Activated T-helper 17 cell treated with anti-CD3 and anti-CD28 coated beads, Interleukin-2, amount 50 U/mL, for 72 hours (primary cell): ENCODE measurements at regions not wholly inside any gene's neighbourhood (a gene's known extent, or its start where the extent isn't known, plus 50 kb on each side); places are given as distances from the start of the nearest gene placed in this dataset.

Experiments
- ATAC-seq: fragments of 150-1000 bp; cut with Tn5 transposase; replicated peaks from 2 replicates; pipeline ENCODE4 v1.10.0; 2021; ENCODE audit warnings: mild to moderate bottlenecking, moderate library complexity
- H3K27ac Mint-ChIP-seq: one replicate; pipeline ENCODE4 v1.8.0; 2022; ENCODE audit warnings: mixed read lengths
- H3K27me3 Mint-ChIP-seq: one replicate; pipeline ENCODE4 v1.8.0; 2022; ENCODE audit warnings: mixed read lengths
- H3K36me3 Mint-ChIP-seq: one replicate; pipeline ENCODE4 v1.8.0; 2022; ENCODE audit warnings: low read depth, mild to moderate bottlenecking, mixed read lengths
- H3K4me1 Mint-ChIP-seq: one replicate; pipeline ENCODE4 v1.8.0; 2022; ENCODE audit warnings: mixed read lengths
- H3K4me3 Mint-ChIP-seq: one replicate; pipeline ENCODE4 v1.8.0; 2022; ENCODE audit warnings: mild to moderate bottlenecking, mixed read lengths
- H3K9me3 Mint-ChIP-seq: one replicate; pipeline ENCODE4 v1.8.0; 2022; ENCODE audit warnings: mixed read lengths

DNA sequence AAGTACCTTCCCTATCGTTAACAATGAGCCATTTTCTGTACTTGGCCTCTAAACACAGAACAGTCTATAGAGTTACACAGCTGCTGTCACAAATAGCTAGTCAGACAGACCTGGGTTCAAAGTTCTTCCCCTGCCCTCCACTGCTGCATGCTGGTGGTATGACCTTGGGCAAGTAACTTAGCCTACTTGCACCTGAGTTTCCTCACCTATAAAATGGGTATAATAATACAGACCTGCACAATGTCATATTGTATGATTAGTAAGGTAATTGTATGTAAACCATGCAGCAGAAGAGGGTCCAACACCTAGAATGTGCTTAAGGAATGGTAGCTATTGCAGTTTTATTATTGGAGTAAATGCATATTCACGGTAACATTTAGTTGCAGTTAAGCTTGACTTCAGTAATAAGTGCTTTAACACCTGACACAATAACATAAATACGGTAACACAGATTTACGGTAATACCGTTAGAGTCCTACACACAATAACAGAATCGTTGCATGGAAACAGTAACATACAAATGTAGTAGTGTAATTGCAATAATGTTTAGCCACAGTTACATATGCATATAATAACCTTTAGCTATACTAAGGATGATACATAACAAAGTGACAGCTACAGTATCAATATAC, 193.3 kb upstream of the CSF3R start:
- no peak overlapping the region for H3K4me3 Mint-ChIP-seq
- H3K9me3 Mint-ChIP-seq = no peaks in the 10 kb centered on the region
- peaks cover 22% of the 10 kb centered on the region for H3K27me3 Mint-ChIP-seq
- ATAC-seq = no peak
- no peaks in the 10 kb centered on the region for H3K4me1 Mint-ChIP-seq
- H3K27ac Mint-ChIP-seq = no peak overlapping the region
- H3K36me3 Mint-ChIP-seq = no peaks in the 10 kb centered on the region

DNA sequence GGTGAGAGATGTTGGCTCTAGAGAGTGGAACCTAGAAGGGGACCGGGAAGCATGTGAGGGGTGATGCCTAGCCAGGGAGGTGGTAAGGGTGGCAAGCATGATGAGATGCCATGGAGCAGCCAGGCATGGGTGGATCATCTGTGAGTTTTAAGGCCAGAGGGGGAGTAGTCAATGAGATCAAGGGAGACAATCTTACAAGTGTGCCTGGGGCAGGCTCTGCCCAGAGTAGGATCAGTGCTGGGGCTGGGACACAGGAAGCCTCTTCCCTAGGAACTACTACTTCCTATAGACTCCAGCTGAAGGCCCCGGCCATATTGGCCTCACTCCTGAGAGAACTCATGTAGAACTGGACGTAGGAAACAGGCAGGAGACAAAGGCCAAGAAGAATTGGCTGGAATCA, 192.4 kb upstream of the CSF3R start:
- H3K4me1 Mint-ChIP-seq = no peaks in the 10 kb centered on the region
- peaks cover 26% of the 10 kb centered on the region for H3K27me3 Mint-ChIP-seq
- no peaks in the 10 kb centered on the region for H3K9me3 Mint-ChIP-seq
- ATAC-seq = no peak
- no peak overlapping the region for H3K27ac Mint-ChIP-seq
- H3K36me3 Mint-ChIP-seq = no peaks in the 10 kb centered on the region
- no peak overlapping the region for H3K4me3 Mint-ChIP-seq

DNA sequence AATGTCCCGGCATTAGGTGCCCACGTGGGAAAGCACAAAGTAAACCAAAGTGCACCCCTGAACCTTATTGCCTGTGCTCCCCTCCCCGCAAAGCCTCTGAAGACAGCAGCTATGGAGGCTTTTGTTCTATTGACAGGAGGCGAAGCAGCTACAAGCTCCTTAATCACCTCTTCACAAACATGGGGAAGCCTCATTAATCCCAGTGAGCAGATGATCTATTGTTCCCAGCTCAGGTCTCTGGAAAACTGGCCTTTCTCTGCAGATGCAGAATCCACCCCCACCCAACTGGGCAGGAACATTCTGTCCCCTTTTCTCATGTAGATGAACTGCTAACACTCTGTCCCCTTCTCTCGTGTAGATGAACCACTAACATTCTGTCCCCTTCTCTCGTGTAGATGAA, 190.5 kb upstream of the CSF3R start:
- H3K27me3 Mint-ChIP-seq = peaks cover 25% of the 10 kb centered on the region
- no peak overlapping the region for H3K4me3 Mint-ChIP-seq
- no peaks in the 10 kb centered on the region for H3K36me3 Mint-ChIP-seq
- ATAC-seq = no peak
- H3K27ac Mint-ChIP-seq = no peak overlapping the region
- no peaks in the 10 kb centered on the region for H3K9me3 Mint-ChIP-seq
- no peaks in the 10 kb centered on the region for H3K4me1 Mint-ChIP-seq

DNA sequence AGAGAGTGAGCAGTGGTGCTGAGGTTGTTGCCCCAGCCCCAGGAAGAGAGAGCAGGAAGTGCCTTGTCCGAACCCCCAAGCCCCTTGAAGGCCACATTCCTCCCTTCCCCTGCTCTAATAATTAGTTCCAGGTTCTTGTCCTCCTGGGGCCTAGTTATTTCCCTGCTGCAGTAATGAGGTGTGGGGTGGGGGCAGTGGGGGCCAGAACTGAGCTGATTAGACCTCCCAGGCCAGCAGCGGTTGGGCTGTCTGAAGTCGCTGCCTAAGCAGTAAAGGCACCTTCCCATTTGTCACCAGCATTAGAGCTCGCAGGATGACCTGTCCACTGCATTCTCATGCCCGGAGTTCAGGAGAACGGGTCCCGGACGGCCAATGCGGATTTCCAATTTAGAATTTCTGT, 186.5 kb upstream of the CSF3R start:
- H3K9me3 Mint-ChIP-seq = no peaks in the 10 kb centered on the region
- H3K4me3 Mint-ChIP-seq = no peak overlapping the region
- H3K27ac Mint-ChIP-seq = no peak overlapping the region
- no peaks in the 10 kb centered on the region for H3K4me1 Mint-ChIP-seq
- peaks cover 33% of the 10 kb centered on the region for H3K27me3 Mint-ChIP-seq
- no peaks in the 10 kb centered on the region for H3K36me3 Mint-ChIP-seq
- ATAC-seq = no peak

DNA sequence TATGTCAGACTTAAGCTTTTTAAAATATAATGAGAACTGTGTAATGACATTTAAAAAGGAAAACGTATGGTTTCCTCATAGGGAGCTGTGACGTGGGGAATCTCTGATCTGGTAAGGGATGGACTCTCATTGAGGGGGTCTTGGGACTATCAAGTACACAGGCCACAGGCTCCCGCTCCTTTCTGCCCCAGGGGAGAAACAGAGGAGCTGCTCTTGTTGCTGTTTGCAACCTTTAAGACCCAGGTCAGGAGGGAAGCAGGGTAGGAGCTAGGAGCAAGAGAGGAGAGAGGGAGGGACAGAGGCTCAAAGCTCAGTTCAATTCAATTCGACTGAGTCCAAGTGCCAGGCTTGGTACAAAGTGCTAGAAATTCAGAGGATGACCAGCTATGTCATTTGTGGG, 185.1 kb upstream of the CSF3R start:
- Mint-ChIP-seq H3K9me3 (no peaks in the 10 kb centered on the region), H3K36me3 (no peaks in the 10 kb centered on the region), H3K4me1 (no peaks in the 10 kb centered on the region), H3K27me3 (peaks cover 36% of the 10 kb centered on the region), H3K4me3 (no peak overlapping the region), H3K27ac (no peak overlapping the region)
- no peak for ATAC-seq

DNA sequence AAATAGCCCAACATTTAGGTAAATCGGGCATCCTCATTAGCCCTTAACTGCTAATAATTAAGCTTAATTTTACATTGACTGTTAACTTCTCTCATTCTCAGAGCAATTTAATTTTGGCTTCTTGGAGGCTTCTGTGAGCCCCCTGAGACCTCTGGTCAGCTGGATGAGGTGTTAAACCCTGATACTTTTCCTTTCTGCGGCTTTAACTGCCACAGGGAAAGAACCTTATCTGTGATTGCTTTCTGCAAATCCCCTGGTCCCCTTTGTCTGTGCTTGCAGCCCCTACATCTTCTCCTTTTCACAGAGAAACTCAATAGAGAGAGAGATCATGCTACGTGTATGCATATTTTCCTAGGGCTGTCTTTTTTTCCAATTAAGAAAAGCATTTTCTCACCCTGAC, 184.5 kb upstream of the CSF3R start:
- ATAC-seq = no peak
- Mint-ChIP-seq H3K36me3 (no peaks in the 10 kb centered on the region), H3K4me1 (no peaks in the 10 kb centered on the region), H3K27ac (no peak overlapping the region), H3K27me3 (peaks cover 39% of the 10 kb centered on the region), H3K9me3 (no peaks in the 10 kb centered on the region), H3K4me3 (no peak overlapping the region)

DNA sequence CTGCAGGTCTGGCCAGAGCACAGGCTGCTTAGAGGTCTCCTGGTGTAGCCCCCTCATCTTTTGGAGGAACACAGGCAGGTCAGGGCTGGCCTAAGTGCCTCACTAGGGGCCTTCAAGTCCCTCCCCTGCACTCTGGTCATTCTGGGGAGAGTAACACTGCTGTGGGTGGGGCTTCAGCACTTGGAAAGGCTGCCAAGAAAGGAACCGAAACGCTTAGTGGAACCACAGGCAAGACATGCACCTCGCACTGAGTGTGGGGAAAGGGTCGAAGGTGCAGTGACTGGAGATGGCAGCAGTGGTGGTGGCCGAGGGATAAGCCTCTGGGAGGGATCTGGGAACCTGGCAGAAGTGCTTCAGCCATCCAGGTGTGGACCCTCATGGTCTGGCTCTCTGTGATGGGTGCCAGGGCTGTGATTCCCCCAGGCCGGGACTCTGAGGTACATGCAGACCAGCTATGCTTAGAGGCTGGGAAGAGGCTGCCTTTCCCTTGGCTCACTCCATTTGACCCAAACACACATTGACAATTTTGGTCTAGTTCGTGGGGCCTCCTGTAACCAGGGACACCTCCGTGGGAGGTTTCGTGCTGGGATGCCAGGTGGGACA, 182.9 kb upstream of the CSF3R start:
- H3K27me3 Mint-ChIP-seq = peaks cover 41% of the 10 kb centered on the region
- no peaks in the 10 kb centered on the region for H3K36me3 Mint-ChIP-seq
- H3K4me3 Mint-ChIP-seq = no peak overlapping the region
- H3K4me1 Mint-ChIP-seq = no peaks in the 10 kb centered on the region
- no peak overlapping the region for H3K27ac Mint-ChIP-seq
- no peak for ATAC-seq
- H3K9me3 Mint-ChIP-seq = no peaks in the 10 kb centered on the region

DNA sequence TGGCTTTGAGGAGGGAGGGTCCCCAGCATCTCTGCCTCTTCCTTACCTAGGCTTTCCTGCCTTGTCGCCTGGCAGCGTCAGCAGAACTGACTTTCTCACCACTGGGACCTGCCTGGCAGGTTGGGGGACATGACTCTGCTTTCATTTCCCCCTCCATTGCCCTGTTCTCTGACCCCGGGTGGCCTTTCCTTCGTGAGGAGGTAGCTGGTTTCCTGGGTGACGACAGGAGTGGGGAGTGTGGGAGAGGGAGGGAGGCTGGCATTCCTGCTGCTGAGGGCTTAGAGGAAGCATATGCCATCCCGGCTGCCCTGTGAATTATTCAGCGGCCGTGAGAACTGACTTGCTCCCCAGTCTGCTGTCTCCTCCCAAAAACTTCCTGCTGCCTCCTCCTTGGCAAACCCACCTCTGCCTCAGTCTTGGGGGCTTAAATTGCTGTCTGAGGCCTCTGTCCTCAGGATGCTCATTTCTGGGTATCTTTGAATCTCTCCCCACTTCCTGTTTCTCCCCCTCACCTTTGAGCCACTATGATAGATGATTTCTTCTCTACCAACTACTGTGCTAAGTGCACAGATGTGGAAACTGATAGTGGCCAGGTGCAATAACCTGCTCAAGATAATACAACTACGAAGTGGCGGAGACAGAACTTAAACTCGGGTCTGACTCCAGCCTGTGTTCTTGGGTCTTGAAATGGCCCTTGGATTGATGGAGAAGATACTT, 182.0 kb upstream of the CSF3R start:
- Mint-ChIP-seq H3K4me3 (no peak overlapping the region), H3K36me3 (no peaks in the 10 kb centered on the region), H3K27ac (no peak overlapping the region), H3K4me1 (no peaks in the 10 kb centered on the region), H3K27me3 (peaks cover 42% of the 10 kb centered on the region), H3K9me3 (no peaks in the 10 kb centered on the region)
- ATAC-seq = no peak

DNA sequence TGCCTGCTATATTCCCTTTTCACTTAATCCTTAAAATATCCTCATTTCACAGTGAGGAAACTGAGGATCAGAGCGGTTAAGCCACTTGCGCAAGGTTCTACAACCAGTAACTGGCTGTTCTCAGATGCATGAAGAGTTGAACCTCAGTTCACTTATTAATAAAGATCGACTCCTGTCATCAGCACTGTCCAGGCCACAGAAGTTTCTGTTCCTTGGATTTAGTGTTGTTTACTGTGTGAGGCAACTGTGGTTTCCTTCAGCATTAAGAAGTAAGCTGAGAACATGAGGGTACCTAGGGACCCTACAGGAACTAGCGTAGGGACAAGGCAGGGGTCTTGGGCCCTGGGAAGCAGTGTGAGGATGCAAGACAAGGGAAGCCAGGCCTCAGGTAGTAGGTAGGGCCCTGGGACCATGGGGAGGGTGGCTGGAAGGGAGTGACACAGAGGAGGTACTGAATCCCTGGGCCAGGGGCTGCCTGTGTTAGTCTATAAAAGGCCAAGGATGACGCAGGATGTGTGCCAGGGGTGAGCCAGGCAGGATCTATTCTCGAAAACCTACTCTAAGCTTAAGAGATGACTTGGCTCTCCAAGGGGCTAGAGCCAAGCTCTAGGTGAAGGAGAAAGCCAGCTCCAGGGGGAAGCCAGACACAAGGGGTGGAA, 181.2 kb upstream of the CSF3R start:
- ATAC-seq = no peak
- Mint-ChIP-seq H3K36me3 (no peaks in the 10 kb centered on the region), H3K9me3 (no peaks in the 10 kb centered on the region), H3K27me3 (peaks cover 48% of the 10 kb centered on the region), H3K4me1 (no peaks in the 10 kb centered on the region), H3K4me3 (no peak overlapping the region), H3K27ac (no peak overlapping the region)

DNA sequence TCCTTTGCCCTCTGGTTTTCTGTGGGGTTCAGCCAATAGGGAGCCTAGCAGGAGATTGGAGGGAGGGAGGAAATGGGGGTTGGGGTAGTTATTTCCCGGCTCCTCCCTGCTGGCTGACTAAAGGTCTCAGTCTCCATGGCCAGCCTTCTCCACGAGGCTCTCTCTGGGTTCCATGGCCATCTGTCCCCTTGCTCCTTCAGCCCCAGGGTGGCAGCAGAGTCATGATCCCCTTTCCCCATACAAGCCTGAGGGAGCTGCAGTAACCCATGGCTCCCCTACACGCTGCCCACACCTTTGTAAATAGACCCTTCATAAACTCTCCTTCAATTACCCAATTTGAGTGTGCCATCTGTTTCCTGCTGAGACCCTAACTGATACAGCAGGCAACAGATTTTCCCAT, 176.1 kb upstream of the CSF3R start:
- H3K4me3 Mint-ChIP-seq = no peak overlapping the region
- no peak for ATAC-seq
- no peak overlapping the region for H3K27ac Mint-ChIP-seq
- no peaks in the 10 kb centered on the region for H3K36me3 Mint-ChIP-seq
- H3K9me3 Mint-ChIP-seq = no peaks in the 10 kb centered on the region
- H3K4me1 Mint-ChIP-seq = no peaks in the 10 kb centered on the region
- H3K27me3 Mint-ChIP-seq = peaks cover 39% of the 10 kb centered on the region

DNA sequence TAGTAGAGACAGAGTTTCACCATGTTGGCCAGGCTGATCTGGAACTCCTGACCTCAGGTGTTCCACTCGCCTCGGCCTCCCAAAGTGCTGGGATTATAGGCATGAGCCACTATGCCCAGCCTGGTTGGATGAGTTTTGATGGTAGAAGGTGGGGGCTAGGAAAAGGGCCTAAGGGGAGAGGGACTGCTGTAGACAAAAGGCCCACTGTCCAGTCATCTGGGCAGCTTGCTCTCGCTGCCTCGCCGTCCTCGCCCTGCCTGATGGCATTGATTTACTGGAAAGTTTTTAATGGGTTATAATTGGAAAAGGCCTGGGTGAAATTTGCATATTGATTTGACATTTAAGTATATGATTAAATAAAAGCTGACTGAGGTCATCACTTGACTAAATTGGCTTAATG, 175.1 kb upstream of the CSF3R start:
- ATAC-seq = no peak
- Mint-ChIP-seq H3K4me1 (no peaks in the 10 kb centered on the region), H3K36me3 (no peaks in the 10 kb centered on the region), H3K9me3 (no peaks in the 10 kb centered on the region), H3K4me3 (no peak overlapping the region), H3K27me3 (peaks cover 42% of the 10 kb centered on the region), H3K27ac (no peak overlapping the region)

DNA sequence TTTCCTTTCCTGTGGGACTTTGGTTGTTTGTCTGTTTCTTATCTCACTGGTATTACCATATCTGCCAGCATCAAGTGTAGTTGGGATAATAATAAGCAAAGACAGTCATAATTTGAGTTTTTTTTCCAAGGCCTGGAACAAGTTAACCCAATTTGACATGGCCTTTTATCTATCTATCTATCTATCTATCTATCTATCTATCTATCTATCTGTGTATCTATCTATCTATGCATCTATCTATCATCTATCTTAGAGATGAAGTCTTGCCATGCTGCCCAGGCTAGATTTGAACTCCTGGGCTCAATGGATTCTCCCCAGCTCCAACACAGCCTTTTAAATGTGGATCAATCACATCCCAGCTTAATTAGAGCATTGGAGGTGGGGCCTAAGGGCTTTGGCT, 174.1 kb upstream of the CSF3R start:
- ATAC-seq = no peak

DNA sequence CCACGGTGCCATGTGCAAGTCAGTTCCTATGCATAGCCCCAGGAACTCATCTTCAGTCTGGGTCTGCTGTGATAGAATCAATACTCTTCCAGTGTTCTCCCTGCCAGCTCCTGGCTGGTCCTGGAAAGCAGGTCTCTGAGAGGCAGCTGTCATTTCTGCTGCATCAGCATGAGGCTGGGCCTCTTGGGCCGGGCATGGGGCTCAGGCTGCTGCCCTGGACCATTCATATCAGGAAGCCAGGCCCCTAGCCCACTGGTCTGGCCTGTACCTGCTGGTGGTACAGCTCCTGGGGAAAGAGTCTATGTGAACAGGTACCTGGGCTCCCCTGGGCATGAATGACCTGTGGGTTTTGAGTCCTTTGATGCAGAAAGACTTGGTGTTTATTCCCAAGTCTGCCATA, 173.6 kb upstream of the CSF3R start:
- ATAC-seq = no peak
- Mint-ChIP-seq H3K4me3 (no peak overlapping the region), H3K4me1 (no peaks in the 10 kb centered on the region), H3K27ac (no peak overlapping the region), H3K36me3 (no peaks in the 10 kb centered on the region), H3K9me3 (no peaks in the 10 kb centered on the region), H3K27me3 (peaks cover 46% of the 10 kb centered on the region)

More for the DNA sequence above, 174.1 kb upstream of the CSF3R start:
- H3K4me3 Mint-ChIP-seq = no peak overlapping the region
- H3K27me3 Mint-ChIP-seq = peaks cover 47% of the 10 kb centered on the region
- H3K9me3 Mint-ChIP-seq = no peaks in the 10 kb centered on the region
- H3K4me1 Mint-ChIP-seq = no peaks in the 10 kb centered on the region
- H3K27ac Mint-ChIP-seq = no peak overlapping the region
- H3K36me3 Mint-ChIP-seq = no peaks in the 10 kb centered on the region

DNA sequence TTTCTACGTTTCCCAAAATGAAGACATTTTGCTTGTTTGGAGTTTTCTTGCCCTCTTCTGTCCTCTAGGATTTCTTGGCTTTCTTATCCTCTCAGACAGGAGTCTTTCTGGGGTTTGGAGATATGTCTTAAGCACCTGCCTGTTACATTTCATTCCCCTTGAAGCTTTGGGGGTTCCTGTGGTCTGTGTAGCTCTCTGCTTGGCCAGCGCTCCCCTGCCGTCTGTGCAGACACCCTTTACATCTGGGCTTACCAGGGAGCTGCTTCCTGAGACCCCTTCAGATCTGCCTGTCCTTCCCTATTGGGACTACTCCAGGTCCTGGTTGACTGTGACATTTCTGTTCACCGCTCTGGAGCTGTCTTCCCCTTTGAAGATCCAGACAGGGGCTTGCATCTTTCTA, 171.9 kb upstream of the CSF3R start:
- Mint-ChIP-seq H3K27ac (no peak overlapping the region), H3K27me3 (peaks cover 46% of the 10 kb centered on the region), H3K9me3 (no peaks in the 10 kb centered on the region), H3K4me1 (peaks cover 6% of the 10 kb centered on the region), H3K4me3 (no peak overlapping the region), H3K36me3 (no peaks in the 10 kb centered on the region)
- no peak for ATAC-seq

DNA sequence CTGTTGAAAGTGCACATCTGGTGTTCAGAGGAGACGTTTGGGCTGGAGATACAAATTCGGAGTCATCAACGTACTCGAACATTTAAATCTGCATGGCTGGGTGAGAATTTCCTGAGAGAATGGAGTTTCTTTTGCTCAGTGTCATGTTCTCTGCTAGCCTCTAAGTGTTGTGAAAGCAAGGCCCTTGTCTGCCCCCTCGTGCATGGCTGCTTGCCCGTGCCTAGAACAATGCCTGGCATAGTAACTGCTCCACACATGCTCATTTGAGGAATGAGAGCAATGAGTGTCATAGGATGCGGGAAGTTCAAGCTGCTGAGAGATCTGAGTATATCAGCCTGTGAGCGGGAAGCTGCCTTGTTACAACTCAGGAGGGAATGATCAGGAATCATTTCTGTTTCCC, 171.1 kb upstream of the CSF3R start:
- Mint-ChIP-seq H3K27me3 (peaks cover 41% of the 10 kb centered on the region), H3K9me3 (no peaks in the 10 kb centered on the region), H3K4me3 (no peak overlapping the region)

More for the DNA sequence above, 171.1 kb upstream of the CSF3R start:
- peaks cover 6% of the 10 kb centered on the region for H3K4me1 Mint-ChIP-seq
- ATAC-seq = no peak
- no peaks in the 10 kb centered on the region for H3K36me3 Mint-ChIP-seq
- H3K27ac Mint-ChIP-seq = no peak overlapping the region
